HT1080 (cell line): ENCODE measurements at regions not wholly inside any gene's neighbourhood (a gene's known extent, or its start where the extent isn't known, plus 50 kb on each side); places are given as distances from the start of the nearest gene placed in this dataset.
"Not testable (repeated sequence)": the region's sequence is repeated elsewhere in the genome, so short reads cannot be mapped to it uniquely, and the experiment has no call there.

Source experiments
- DNase-seq: peaks from one replicate; pipeline ENCODE4 v3.0.0-alpha.2; 2015; ENCODE audit warnings: low read depth

- DNase-seq, result not testable (repeated sequence)
These were observed 288.8 kb downstream of the LIG4 start for GRCh38 chr13:107926515-107926914.

- not testable (repeated sequence) for DNase-seq
These were observed 298.4 kb downstream of the LIG4 start for GRCh38 chr13:107916902-107917301.

GRCh38 chr13:107912745-107913144 lies 302.6 kb downstream of the LIG4 start:
- no peak for DNase-seq

GRCh38 chr13:107907065-107907805 lies 308.1 kb downstream of the LIG4 start:
- DNase-seq, result peak; percentile 28

GRCh38 chr13:107906131-107906530 lies 309.2 kb downstream of the LIG4 start:
- DNase-seq, result no peak

- no peak for DNase-seq
These were observed 313.3 kb downstream of the LIG4 start for GRCh38 chr13:107901996-107902562.

- no peak for DNase-seq
These were observed 314.1 kb downstream of the LIG4 start for GRCh38 chr13:107901230-107901629.

GRCh38 chr13:107900775-107901174 lies 314.6 kb downstream of the LIG4 start:
- peak; percentile 71 for DNase-seq

- no peak for DNase-seq
These were observed 329.2 kb downstream of the LIG4 start for GRCh38 chr13:107886118-107886517.

GRCh38 chr13:107884564-107884963 lies 330.8 kb downstream of the LIG4 start:
- no peak for DNase-seq

- DNase-seq, result peak; percentile 92
These were observed 331.7 kb downstream of the LIG4 start for GRCh38 chr13:107883561-107884175.

- DNase-seq, result peak; percentile 39
These were observed 332.4 kb downstream of the LIG4 start for GRCh38 chr13:107882708-107883560.

GRCh38 chr13:107881362-107881761 lies 334.0 kb downstream of the LIG4 start:
- no peak for DNase-seq

- DNase-seq, result no peak
These were observed 340.9 kb downstream of the LIG4 start for GRCh38 chr13:107874456-107874855.

- no peak for DNase-seq
These were observed 341.4 kb downstream of the LIG4 start for GRCh38 chr13:107873926-107874325.

- DNase-seq, result no peak
These were observed 344.9 kb downstream of the LIG4 start for GRCh38 chr13:107870400-107870799.

- DNase-seq, result peak; percentile 71
These were observed 347.4 kb downstream of the LIG4 start for GRCh38 chr13:107867701-107868661.

GRCh38 chr13:107866941-107867623 lies 348.3 kb downstream of the LIG4 start:
- DNase-seq, result peak; percentile 61

- peak; percentile 37 for DNase-seq
These were observed 349.1 kb downstream of the LIG4 start for GRCh38 chr13:107866032-107866940.
